ENCODE measurements at regions not wholly inside any gene's neighbourhood (a gene's known extent, or its start where the extent isn't known, plus 50 kb on each side); places are given as distances from the start of the nearest gene placed in this dataset.

DNA sequence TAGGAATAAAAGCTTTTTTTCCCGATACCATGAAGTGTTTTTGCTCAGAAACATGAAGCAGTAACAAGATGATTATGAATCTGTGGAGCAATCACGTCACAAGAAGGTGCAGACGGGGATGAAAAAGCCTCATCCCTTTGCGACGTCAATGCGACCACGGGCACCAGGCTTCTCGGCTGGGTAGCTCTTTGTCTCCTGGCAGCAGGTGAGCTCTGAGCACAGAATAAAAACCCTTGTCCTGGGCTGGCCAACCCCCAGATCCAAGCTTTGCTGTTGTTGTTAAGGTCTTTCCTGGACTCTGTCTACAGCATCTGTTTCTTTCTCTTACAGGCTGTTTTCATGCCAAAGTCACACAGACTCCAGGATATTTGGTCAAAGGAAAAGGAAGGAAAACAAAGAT lies 113.8 kb downstream of the ANKRD18B start:
- in situ Hi-C loops (cut with MboI): loop anchor here (10.0 kb wide), 1 partner anchor 87 kb away; no protein-coding TSS in a partner anchor
- TF ChIP-seq EZH2 (IDR thresholded peaks at IDR 0.05; ENCODE audit: insufficient read depth, poor library complexity, severe bottlenecking) (no peak), EZH2phosphoT487 (IDR thresholded peaks at IDR 0.05; ENCODE audit: insufficient read depth, low read depth) (no peak)
- Histone ChIP-seq H3K4me3 (no peak overlapping the region), H3K4me1 (ENCODE audit: insufficient read depth) (no peaks in the 10 kb centered on the region), H2AFZ (no peak overlapping the region), H3K27ac (no peak overlapping the region), H3K79me2 (ENCODE audit: insufficient read depth) (no peaks in the 10 kb centered on the region), H3K4me2 (ENCODE audit: unreplicated experiment) (no peak overlapping the region), H3K9ac (no peak overlapping the region), H3K36me3 (ENCODE audit: low read depth) (no peaks in the 10 kb centered on the region), H3K9me3 (ENCODE audit: low read depth) (no peaks in the 10 kb centered on the region), H3K27me3 (replicated peaks; ENCODE audit: insufficient read depth) (peaks cover 84% of the 10 kb centered on the region), H4K20me1 (ENCODE audit: insufficient read depth) (no peaks in the 10 kb centered on the region), H3K9me2 (ENCODE audit: insufficient read depth) (no peaks in the 10 kb centered on the region), H3F3A (ENCODE audit: insufficient read depth) (no peaks in the 10 kb centered on the region)
- WGBS, 2 experiments (ENCODE audit: low coverage in 1 of 2, low lambda C conversion rate in 2 of 2, missing lambda C conversion rate in 2 of 2): 58 to 65% methylated on average over 8 of the region's 8 CpGs
- DNase-seq: no peak

- in situ Hi-C loops (cut with MboI): loop anchor here (10.0 kb wide), 1 partner anchor 86 kb away; no protein-coding TSS in a partner anchor
- peaks cover 89% of the 10 kb centered on the region for H3K27me3 ChIP-seq (replicated peaks; ENCODE audit: insufficient read depth)
Measured at GRCh38 chr9:33638391-33638915, 114.4 kb downstream of the ANKRD18B start.

DNA sequence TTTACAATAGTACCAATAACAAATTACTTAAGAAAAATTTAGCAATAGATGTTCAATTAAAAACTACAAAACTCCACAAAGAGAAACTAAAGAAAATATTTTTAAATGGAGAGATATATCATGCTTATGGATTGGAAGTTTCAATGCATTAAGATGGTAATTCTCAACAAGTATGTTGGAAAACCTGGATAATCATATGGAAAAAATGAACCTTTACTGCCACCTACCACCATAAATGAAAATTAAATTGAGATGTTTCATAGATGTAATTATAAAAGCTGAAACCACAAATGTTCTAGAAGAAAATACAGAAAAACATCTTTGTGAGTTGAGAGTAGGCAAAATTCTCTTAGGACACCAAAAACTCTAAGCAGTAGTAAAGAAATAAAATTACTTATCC lies 121.7 kb downstream of the ANKRD18B start:
- H3K4me3 ChIP-seq: no peak overlapping the region
- TF ChIP-seq EZH2 (IDR thresholded peaks at IDR 0.05; ENCODE audit: insufficient read depth, poor library complexity, severe bottlenecking) (no peak), EZH2phosphoT487 (IDR thresholded peaks at IDR 0.05; ENCODE audit: insufficient read depth, low read depth) (no peak)
- H3K4me1 ChIP-seq (ENCODE audit: insufficient read depth): no peaks in the 10 kb centered on the region
- no peaks in the 10 kb centered on the region for H3K36me3 ChIP-seq (ENCODE audit: low read depth)
- H3F3A ChIP-seq (ENCODE audit: insufficient read depth): no peaks in the 10 kb centered on the region
- DNase-seq: no peak
- H3K27me3 ChIP-seq (replicated peaks; ENCODE audit: insufficient read depth): peaks cover 38% of the 10 kb centered on the region
- no peaks in the 10 kb centered on the region for H3K79me2 ChIP-seq (ENCODE audit: insufficient read depth)
- H3K4me2 ChIP-seq (ENCODE audit: unreplicated experiment): no peak overlapping the region
- H4K20me1 ChIP-seq (ENCODE audit: insufficient read depth): no peaks in the 10 kb centered on the region
- in situ Hi-C loops (cut with MboI): no loop called here
- H3K9me2 ChIP-seq (ENCODE audit: insufficient read depth): no peaks in the 10 kb centered on the region
- H3K9me3 ChIP-seq (ENCODE audit: low read depth): no peaks in the 10 kb centered on the region
- no peak overlapping the region for H2AFZ ChIP-seq
- no peak overlapping the region for H3K9ac ChIP-seq
- no peak overlapping the region for H3K27ac ChIP-seq

More at GRCh38 chr9:33638391-33638915, 114.4 kb downstream of the ANKRD18B start:
- Histone ChIP-seq H3K36me3 (ENCODE audit: low read depth) (no peaks in the 10 kb centered on the region), H3K9ac (no peak overlapping the region), H3K4me3 (no peak overlapping the region), H3K4me1 (ENCODE audit: insufficient read depth) (no peaks in the 10 kb centered on the region), H2AFZ (no peak overlapping the region), H4K20me1 (ENCODE audit: insufficient read depth) (no peaks in the 10 kb centered on the region), H3K27ac (no peak overlapping the region), H3K4me2 (ENCODE audit: unreplicated experiment) (no peak overlapping the region), H3K9me3 (ENCODE audit: low read depth) (no peaks in the 10 kb centered on the region), H3F3A (ENCODE audit: insufficient read depth) (no peaks in the 10 kb centered on the region), H3K79me2 (ENCODE audit: insufficient read depth) (no peaks in the 10 kb centered on the region), H3K9me2 (ENCODE audit: insufficient read depth) (no peaks in the 10 kb centered on the region)
- DNase-seq: no peak
- WGBS, 2 experiments (ENCODE audit: low coverage in 1 of 2, low lambda C conversion rate in 2 of 2, missing lambda C conversion rate in 2 of 2): 56% methylated on average over 6 of the region's 6 CpGs
- no peak for TF ChIP-seq EZH2phosphoT487 (IDR thresholded peaks at IDR 0.05; ENCODE audit: insufficient read depth, low read depth)
- no peak for TF ChIP-seq EZH2 (IDR thresholded peaks at IDR 0.05; ENCODE audit: insufficient read depth, poor library complexity, severe bottlenecking)

GRCh38 chr9:33649463-33649862 lies 125.4 kb downstream of the ANKRD18B start:
- Histone ChIP-seq H3K9me2 (ENCODE audit: insufficient read depth) (no peaks in the 10 kb centered on the region), H3K36me3 (ENCODE audit: low read depth) (no peaks in the 10 kb centered on the region), H3K27me3 (replicated peaks; ENCODE audit: insufficient read depth) (peaks cover 52% of the 10 kb centered on the region), H3K4me3 (no peak overlapping the region), H3K79me2 (ENCODE audit: insufficient read depth) (no peaks in the 10 kb centered on the region), H3K27ac (no peak overlapping the region), H3K4me1 (ENCODE audit: insufficient read depth) (no peaks in the 10 kb centered on the region), H4K20me1 (ENCODE audit: insufficient read depth) (no peaks in the 10 kb centered on the region), H3K9ac (no peak overlapping the region), H2AFZ (no peak overlapping the region), H3K9me3 (ENCODE audit: low read depth) (no peaks in the 10 kb centered on the region), H3K4me2 (ENCODE audit: unreplicated experiment) (no peak overlapping the region), H3F3A (ENCODE audit: insufficient read depth) (no peaks in the 10 kb centered on the region)
- no peak for DNase-seq
- TF ChIP-seq EZH2phosphoT487 (IDR thresholded peaks at IDR 0.05; ENCODE audit: insufficient read depth, low read depth) (no peak), EZH2 (IDR thresholded peaks at IDR 0.05; ENCODE audit: insufficient read depth, poor library complexity, severe bottlenecking) (no peak)
- in situ Hi-C loops (cut with MboI): no loop called here

GRCh38 chr9:33651125-33651524 lies 127.1 kb downstream of the ANKRD18B start:
- H3K9me3 ChIP-seq (ENCODE audit: low read depth): no peaks in the 10 kb centered on the region
- H3K9me2 ChIP-seq (ENCODE audit: insufficient read depth): no peaks in the 10 kb centered on the region
- H2AFZ ChIP-seq: no peak overlapping the region
- H3K4me3 ChIP-seq: no peak overlapping the region
- DNase-seq: no peak
- H3F3A ChIP-seq (ENCODE audit: insufficient read depth): no peaks in the 10 kb centered on the region
- no peak overlapping the region for H3K9ac ChIP-seq
- in situ Hi-C loops (cut with MboI): no loop called here
- H3K4me1 ChIP-seq (ENCODE audit: insufficient read depth): no peaks in the 10 kb centered on the region
- no peaks in the 10 kb centered on the region for H3K79me2 ChIP-seq (ENCODE audit: insufficient read depth)
- no peak overlapping the region for H3K4me2 ChIP-seq (ENCODE audit: unreplicated experiment)
- H3K27ac ChIP-seq: no peak overlapping the region
- H4K20me1 ChIP-seq (ENCODE audit: insufficient read depth): no peaks in the 10 kb centered on the region
- peaks cover 60% of the 10 kb centered on the region for H3K27me3 ChIP-seq (replicated peaks; ENCODE audit: insufficient read depth)
- TF ChIP-seq EZH2phosphoT487 (IDR thresholded peaks at IDR 0.05; ENCODE audit: insufficient read depth, low read depth) (no peak), EZH2 (IDR thresholded peaks at IDR 0.05; ENCODE audit: insufficient read depth, poor library complexity, severe bottlenecking) (no peak)
- no peaks in the 10 kb centered on the region for H3K36me3 ChIP-seq (ENCODE audit: low read depth)
- WGBS, 2 experiments (ENCODE audit: low coverage in 1 of 2, low lambda C conversion rate in 2 of 2, missing lambda C conversion rate in 2 of 2): 48 to 52% methylated on average over 3 of the region's 3 CpGs
